ENCODE measurements at regions not wholly inside any gene's neighbourhood (a gene's known extent, or its start where the extent isn't known, plus 50 kb on each side); places are given as distances from the start of the nearest gene placed in this dataset.
"Not testable (repeated sequence)": the region's sequence is repeated elsewhere in the genome, so short reads cannot be mapped to it uniquely, and the experiment has no call there.

GRCh38 chr6:154622618-154623336 lies 110.4 kb upstream of the SCAF8 start:
- intact Hi-C loops (cut with micrococcal nuclease): no loop called here
- H3K9me3 ChIP-seq (ENCODE audit: control insufficient read depth, insufficient read depth, low read length): no peaks in the 10 kb centered on the region
- H3K36me3 ChIP-seq (ENCODE audit: control insufficient read depth, insufficient read depth, low read length): no peaks in the 10 kb centered on the region
- H3K4me3 ChIP-seq (ENCODE audit: low read length): no peak overlapping the region
- no peak for TF ChIP-seq CTCF (IDR thresholded peaks at IDR 0.05)
- H3K4me3 Mint-ChIP-seq: no peak overlapping the region
- H3K27ac ChIP-seq (ENCODE audit: low read length): no peak overlapping the region
- peaks cover 7 to 11% of the 10 kb centered on the region in 2 donors for H3K27me3 Mint-ChIP-seq (ENCODE audit: low read depth in 2 of 2)
- WGBS (ENCODE audit: insufficient coverage): 75% methylated on average over 1 of the region's 3 CpGs
- ATAC-seq (no peak), DNase-seq (no peak)
- H3K36me3 Mint-ChIP-seq: no peaks in the 10 kb centered on the region
- H3K4me1 Mint-ChIP-seq: no peaks in the 10 kb centered on the region
- H3K27ac Mint-ChIP-seq: no peak overlapping the region
- H3K4me1 ChIP-seq (ENCODE audit: control insufficient read depth, insufficient read depth, low read length): no peaks in the 10 kb centered on the region
- no peaks in the 10 kb centered on the region for H3K9me3 Mint-ChIP-seq
- no peaks in the 10 kb centered on the region for H3K27me3 ChIP-seq (ENCODE audit: control insufficient read depth, insufficient read depth, low read length)

GRCh38 chr6:154623391-154623790 lies 109.8 kb upstream of the SCAF8 start:
- no peak overlapping the region for H3K4me3 ChIP-seq (ENCODE audit: low read length)
- no peak overlapping the region for H3K27ac ChIP-seq (ENCODE audit: low read length)
- no peaks in the 10 kb centered on the region for H3K36me3 ChIP-seq (ENCODE audit: control insufficient read depth, insufficient read depth, low read length)
- no peak for TF ChIP-seq CTCF (IDR thresholded peaks at IDR 0.05)
- H3K9me3 ChIP-seq (ENCODE audit: control insufficient read depth, insufficient read depth, low read length): no peaks in the 10 kb centered on the region
- DNase-seq: no peak
- no peaks in the 10 kb centered on the region for H3K27me3 ChIP-seq (ENCODE audit: control insufficient read depth, insufficient read depth, low read length)
- H3K4me1 ChIP-seq (ENCODE audit: control insufficient read depth, insufficient read depth, low read length): no peaks in the 10 kb centered on the region
- intact Hi-C loops (cut with micrococcal nuclease): no loop called here
- H3K36me3 Mint-ChIP-seq: no peaks in the 10 kb centered on the region
- WGBS (ENCODE audit: insufficient coverage): 88% methylated on average over 5 of the region's 6 CpGs
- no peaks in the 10 kb centered on the region for H3K9me3 Mint-ChIP-seq
- no peak for ATAC-seq
- H3K27me3 Mint-ChIP-seq (ENCODE audit: low read depth in 2 of 2): peaks cover 7 to 11% of the 10 kb centered on the region in 2 donors
- H3K4me1 Mint-ChIP-seq: no peaks in the 10 kb centered on the region
- H3K4me3 Mint-ChIP-seq: no peak overlapping the region
- no peak overlapping the region for H3K27ac Mint-ChIP-seq

- Mint-ChIP-seq H3K36me3 (no peaks in the 10 kb centered on the region), H3K27ac (no peak overlapping the region), H3K9me3 (no peaks in the 10 kb centered on the region), H3K4me1 (no peaks in the 10 kb centered on the region), H3K27me3 (ENCODE audit: low read depth in 2 of 2) (peaks cover 7 to 8% of the 10 kb centered on the region in 2 donors), H3K4me3 (no peak overlapping the region)
- intact Hi-C loops (cut with micrococcal nuclease): no loop called here
- Histone ChIP-seq H3K36me3 (ENCODE audit: control insufficient read depth, insufficient read depth, low read length) (no peaks in the 10 kb centered on the region), H3K4me3 (ENCODE audit: low read length) (no peak overlapping the region), H3K27me3 (ENCODE audit: control insufficient read depth, insufficient read depth, low read length) (no peaks in the 10 kb centered on the region), H3K9me3 (ENCODE audit: control insufficient read depth, insufficient read depth, low read length) (no peaks in the 10 kb centered on the region), H3K4me1 (ENCODE audit: control insufficient read depth, insufficient read depth, low read length) (no peaks in the 10 kb centered on the region), H3K27ac (ENCODE audit: low read length) (no peak overlapping the region)
- WGBS (ENCODE audit: insufficient coverage): 92% methylated on average over 6 of the region's 6 CpGs
- no peak for DNase-seq
- TF ChIP-seq CTCF (IDR thresholded peaks at IDR 0.05): no peak
- no peak for ATAC-seq
These were observed 109.1 kb upstream of the SCAF8 start for GRCh38 chr6:154624038-154624599.

- intact Hi-C loops (cut with micrococcal nuclease); H3K4me3 ChIP-seq (ENCODE audit: low read length); ATAC-seq; H3K9me3 Mint-ChIP-seq; H3K27me3 ChIP-seq (ENCODE audit: control insufficient read depth, insufficient read depth, low read length); H3K4me3 Mint-ChIP-seq; DNase-seq; H3K9me3 ChIP-seq (ENCODE audit: control insufficient read depth, insufficient read depth, low read length); H3K27ac ChIP-seq (ENCODE audit: low read length); H3K4me1 Mint-ChIP-seq; H3K36me3 ChIP-seq (ENCODE audit: control insufficient read depth, insufficient read depth, low read length); H3K27me3 Mint-ChIP-seq (ENCODE audit: low read depth in 2 of 2); H3K36me3 Mint-ChIP-seq; H3K4me1 ChIP-seq (ENCODE audit: control insufficient read depth, insufficient read depth, low read length); H3K27ac Mint-ChIP-seq: not testable (repeated sequence)
- WGBS (ENCODE audit: insufficient coverage): 44% methylated on average over 1 of the region's 2 CpGs
These were observed 108.5 kb upstream of the SCAF8 start for GRCh38 chr6:154624727-154625126.

Data from natural killer cell (primary cell).